NOMO-1 treated with dmso at 0.1 percent for 144 hours (cell line): ENCODE measurements at regions not wholly inside any gene's neighbourhood (a gene's known extent, or its start where the extent isn't known, plus 50 kb on each side); places are given as distances from the start of the nearest gene placed in this dataset.
A peak's percentile ranks its signal among the peaks of the same experiment; 100 is the strongest.

Experiments used
- DNase-seq: peaks from one replicate; lab custom pipeline; 2025; ENCODE audit not compliant: unreplicated experiment; lab: John Stamatoyannopoulos, UW

- DNase-seq: peak; percentile 35
These were observed 114.8 kb upstream of the SERTAD2 start for GRCh38 chr2:64768491-64769005.

- DNase-seq: no peak
These were observed 115.8 kb upstream of the SERTAD2 start for GRCh38 chr2:64769392-64770044.

- no peak for DNase-seq
These were observed 116.5 kb upstream of the SERTAD2 start for GRCh38 chr2:64770137-64770780.

- no peak for DNase-seq
These were observed 117.1 kb upstream of the SERTAD2 start for GRCh38 chr2:64770781-64771334.

GRCh38 chr2:64771737-64772136 lies 118.0 kb upstream of the SERTAD2 start:
- DNase-seq: no peak

- no peak for DNase-seq
These were observed 119.9 kb upstream of the SERTAD2 start for GRCh38 chr2:64773461-64774118.

GRCh38 chr2:64777841-64778240 lies 124.1 kb upstream of the SERTAD2 start:
- no peak for DNase-seq

- DNase-seq: no peak
These were observed 125.5 kb upstream of the SERTAD2 start for GRCh38 chr2:64779117-64779690.

GRCh38 chr2:64780041-64780440 lies 126.3 kb upstream of the SERTAD2 start:
- no peak for DNase-seq

GRCh38 chr2:64781711-64782390 lies 128.1 kb upstream of the SERTAD2 start:
- no peak for DNase-seq

GRCh38 chr2:64784168-64785061 lies 130.7 kb upstream of the SERTAD2 start:
- no peak for DNase-seq

- DNase-seq: no peak
These were observed 131.5 kb upstream of the SERTAD2 start for GRCh38 chr2:64785245-64785644.

- no peak for DNase-seq
These were observed 132.8 kb upstream of the SERTAD2 start for GRCh38 chr2:64786343-64787018.

GRCh38 chr2:64787019-64787365 lies 133.3 kb upstream of the SERTAD2 start:
- DNase-seq: no peak

GRCh38 chr2:64787698-64788097 lies 134.0 kb upstream of the SERTAD2 start:
- no peak for DNase-seq

- DNase-seq: no peak
These were observed 136.0 kb upstream of the SERTAD2 start for GRCh38 chr2:64789466-64790320.

- no peak for DNase-seq
These were observed 138.6 kb upstream of the SERTAD2 start for GRCh38 chr2:64792300-64792699.

GRCh38 chr2:64792995-64793639 lies 139.4 kb upstream of the SERTAD2 start:
- DNase-seq: no peak
